GM23338 (cell line): ENCODE measurements at regions not wholly inside any gene's neighbourhood (a gene's known extent, or its start where the extent isn't known, plus 50 kb on each side); places are given as distances from the start of the nearest gene placed in this dataset.

ENCODE experiments used
- CTCF ChIP-seq, 2 experiments: fragments of 200-600 bp in 1 of 2; sonication (generic) in 1 of 2; conservative IDR thresholded peaks; 2 replicates each; pipeline versions ENCODE4 v1.5.1 to v1.6.1; 2016 to 2017; ENCODE audit warnings: antibody characterized with exemption in 2 of 2, low read depth in 2 of 2, mild to moderate bottlenecking in 2 of 2, moderate library complexity in 1 of 2
- EZH2 ChIP-seq: fragments of 200-600 bp; sonication (generic); IDR thresholded peaks from one replicate; pipeline ENCODE4 v1.8.0; 2017; ENCODE audit warnings: antibody characterized with exemption, mild to moderate bottlenecking, low read depth; ENCODE audit not compliant: unreplicated experiment
- JUNB ChIP-seq: IDR thresholded peaks from one replicate; pipeline ENCODE4 v1.6.1; 2016; ENCODE audit warnings: antibody characterized with exemption; ENCODE audit not compliant: unreplicated experiment
- POLR2AphosphoS5 ChIP-seq: IDR thresholded peaks from 2 replicates; pipeline ENCODE4 v1.6.1; 2016; ENCODE audit warnings: antibody characterized with exemption, low read depth
- STAT1 ChIP-seq: IDR thresholded peaks from one replicate; pipeline ENCODE4 v1.6.1; 2016; ENCODE audit warnings: antibody characterized with exemption; ENCODE audit not compliant: unreplicated experiment

DNA sequence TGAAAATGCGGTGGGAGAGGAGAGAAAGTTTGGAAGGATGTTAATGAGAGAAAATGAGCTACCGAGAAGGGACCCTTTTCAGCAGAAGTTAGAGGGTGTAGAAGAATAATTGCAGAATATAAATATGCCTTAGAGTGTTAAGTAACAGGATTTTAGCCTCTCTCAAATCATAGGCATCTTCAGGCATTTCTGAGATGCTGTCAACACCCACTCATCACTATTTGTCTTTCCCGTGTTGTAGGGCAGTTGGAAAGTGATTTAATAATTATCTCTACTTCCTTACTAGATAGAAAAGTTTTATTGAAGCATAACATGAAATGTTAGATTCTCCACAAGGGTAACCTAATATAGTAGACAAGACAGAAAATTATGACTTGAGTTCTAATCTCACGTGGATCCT is 96.4 kb upstream of the RGS4 start:
- no peak for TF ChIP-seq CTCF (conservative IDR thresholded peaks at IDR 0.05; ENCODE audit: low read depth in 2 of 2)
- TF ChIP-seq EZH2 = no peak
- TF ChIP-seq JUNB = no peak
- TF ChIP-seq POLR2AphosphoS5 = no peak
- TF ChIP-seq STAT1 = no peak
